NCI-H2196 treated with DMSO at 0.1 percent for 48 hours (cell line): ENCODE measurements at regions not wholly inside any gene's neighbourhood (a gene's known extent, or its start where the extent isn't known, plus 50 kb on each side); places are given as distances from the start of the nearest gene placed in this dataset.

ENCODE experiments used
- DNase-seq: peaks from one replicate; lab custom pipeline; 2025; ENCODE audit not compliant: unreplicated experiment; lab: John Stamatoyannopoulos, UW

DNA sequence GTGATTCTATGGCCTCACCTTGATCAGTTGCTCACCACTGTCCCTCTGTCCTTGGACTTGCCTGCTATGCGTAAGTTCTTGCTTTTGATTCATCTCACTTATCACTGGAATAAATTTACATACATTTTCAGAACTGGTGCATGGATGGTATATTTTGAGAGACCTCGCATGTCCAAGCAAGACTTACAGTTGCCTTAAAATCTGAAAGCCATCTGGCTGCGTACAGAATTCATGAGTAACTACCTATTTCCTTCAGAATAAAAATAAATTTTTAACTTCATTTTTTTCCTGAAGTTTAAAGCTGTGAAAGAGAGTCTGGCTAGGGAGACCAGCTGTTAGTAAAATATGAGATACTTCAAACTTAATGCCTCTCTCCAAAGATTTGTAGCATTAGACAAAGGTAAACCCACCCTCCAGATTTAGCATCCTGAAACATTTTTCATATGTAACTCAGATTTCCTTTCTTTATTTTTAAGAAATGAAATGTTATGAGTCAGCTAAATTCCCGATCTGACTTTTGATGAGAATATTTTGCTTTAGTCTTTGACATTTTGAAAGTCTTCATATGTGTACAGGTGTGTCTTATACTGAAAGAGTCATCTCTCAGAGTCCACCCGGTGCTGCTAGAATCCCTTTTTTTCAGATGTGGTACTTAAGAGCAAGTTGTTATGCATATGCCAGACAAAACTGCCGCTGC, 136.4 kb upstream of the CELF2 start:
- no peak for DNase-seq

DNA sequence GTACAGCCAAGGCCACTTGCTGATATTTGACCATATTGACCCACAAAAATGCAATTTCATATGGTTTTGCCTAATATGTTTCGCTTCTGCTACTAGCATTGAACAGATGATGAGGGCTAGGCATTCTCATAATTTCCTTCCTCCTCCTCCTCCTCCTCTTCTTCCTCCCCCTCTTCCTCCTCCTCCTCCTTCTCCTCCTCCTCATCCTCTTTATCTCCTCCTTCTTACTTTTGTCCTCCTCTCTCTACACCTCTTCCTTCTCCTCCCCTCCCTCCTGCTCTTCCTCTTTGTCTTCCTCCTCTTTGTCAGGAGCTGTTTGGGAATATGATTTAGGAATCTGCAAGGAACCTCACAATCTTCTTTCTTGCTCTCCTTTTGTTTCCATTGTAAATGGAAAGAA, 133.9 kb upstream of the CELF2 start:
- no peak for DNase-seq

DNA sequence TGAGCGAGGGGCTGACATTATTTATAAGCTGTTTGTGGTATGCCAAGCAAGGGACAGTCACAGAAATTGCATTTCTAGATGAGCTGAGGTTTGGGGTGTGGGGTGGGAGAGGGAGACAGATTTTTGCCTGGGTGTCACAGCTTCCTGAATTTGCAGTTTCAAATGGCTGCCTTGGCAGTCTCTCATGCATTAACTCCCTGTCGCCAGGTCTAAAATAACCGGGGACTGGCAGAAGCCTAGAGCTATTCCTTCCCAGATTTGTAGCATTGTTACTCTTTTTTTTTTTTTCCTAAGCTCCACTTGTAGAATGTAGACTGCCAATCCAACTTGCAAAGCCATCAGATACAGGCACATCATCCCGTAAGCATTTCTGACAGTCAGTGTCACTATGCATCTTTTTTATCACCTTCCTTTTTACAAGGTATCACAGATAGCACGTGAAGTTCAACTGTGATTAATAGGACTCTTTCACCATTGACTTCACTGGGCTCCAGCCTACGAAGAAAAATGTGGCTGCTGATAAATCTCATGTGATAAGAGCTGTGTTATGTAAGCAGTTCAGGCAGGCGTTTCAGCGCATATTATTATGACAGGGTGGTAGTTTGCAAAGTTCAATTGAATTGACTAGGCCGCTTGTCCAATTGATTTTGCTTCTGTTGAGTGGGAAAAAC, 130.7 kb upstream of the CELF2 start:
- DNase-seq = no peak

DNA sequence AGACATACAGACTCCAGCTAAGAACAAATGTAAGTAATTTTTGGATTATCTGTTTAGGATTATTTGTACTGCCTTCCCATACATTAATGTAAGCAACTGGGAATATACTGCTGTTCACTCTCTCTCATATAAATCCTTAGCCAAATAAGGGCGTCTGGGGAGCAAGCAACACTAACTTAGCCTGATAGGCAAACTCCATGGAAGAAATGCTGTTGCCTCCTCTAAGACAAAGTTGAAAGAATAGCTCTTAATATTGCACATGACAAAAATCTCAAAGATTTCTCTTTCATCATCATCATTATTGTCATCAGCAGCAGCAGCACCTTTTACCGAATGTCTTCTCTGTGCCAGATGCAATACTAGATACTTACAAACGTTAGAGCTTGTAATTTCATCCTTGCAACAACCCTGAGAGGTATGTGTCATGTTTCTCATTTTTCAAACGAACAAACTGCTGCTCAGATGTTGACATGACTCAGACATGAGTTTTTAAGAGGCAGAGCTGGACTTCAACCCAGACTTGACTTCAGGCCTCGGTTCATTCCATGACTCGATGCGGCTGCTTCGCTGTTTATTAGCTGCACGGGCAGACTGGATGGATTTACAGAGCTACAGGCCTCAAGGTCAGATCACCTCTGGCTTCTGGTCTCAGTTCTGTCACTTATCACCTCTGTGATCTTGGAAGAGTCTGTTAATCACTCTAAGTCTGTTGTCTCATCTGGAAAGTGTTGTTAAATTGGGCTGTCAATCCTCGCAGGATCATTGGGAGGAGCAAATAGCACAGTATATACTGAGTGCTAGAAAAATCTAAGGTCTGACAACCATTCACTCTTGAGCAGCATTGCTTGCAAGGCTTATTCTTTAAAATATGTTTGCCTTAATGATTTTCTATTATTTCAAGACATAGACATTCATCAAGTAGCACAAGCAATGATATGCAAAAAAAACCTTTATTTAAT, 126.3 kb upstream of the CELF2 start:
- DNase-seq = no peak

GRCh38 chr10:10892290-10892875, 125.3 kb upstream of the CELF2 start:
- no peak for DNase-seq

DNA sequence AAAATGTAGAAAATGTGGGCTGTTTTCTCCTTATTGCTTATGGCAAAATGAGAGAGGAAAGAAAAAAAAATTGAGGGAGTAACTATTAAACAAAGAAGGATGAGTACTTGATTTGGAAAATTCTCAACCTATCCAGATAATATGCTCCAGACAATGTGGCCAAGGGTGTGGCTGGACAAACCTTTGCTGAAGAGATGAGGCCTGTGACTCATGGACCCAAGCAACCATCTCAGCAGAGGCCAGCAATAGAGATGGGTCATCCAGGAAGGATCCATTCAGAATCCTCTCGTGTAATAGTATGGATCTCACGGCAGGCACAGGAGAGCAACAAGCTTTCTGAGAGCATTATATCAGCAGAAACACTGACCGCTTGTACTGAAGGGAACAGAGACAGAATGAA, 120.3 kb upstream of the CELF2 start:
- DNase-seq = no peak

GRCh38 chr10:10901906-10902305, 115.8 kb upstream of the CELF2 start:
- no peak for DNase-seq

DNA sequence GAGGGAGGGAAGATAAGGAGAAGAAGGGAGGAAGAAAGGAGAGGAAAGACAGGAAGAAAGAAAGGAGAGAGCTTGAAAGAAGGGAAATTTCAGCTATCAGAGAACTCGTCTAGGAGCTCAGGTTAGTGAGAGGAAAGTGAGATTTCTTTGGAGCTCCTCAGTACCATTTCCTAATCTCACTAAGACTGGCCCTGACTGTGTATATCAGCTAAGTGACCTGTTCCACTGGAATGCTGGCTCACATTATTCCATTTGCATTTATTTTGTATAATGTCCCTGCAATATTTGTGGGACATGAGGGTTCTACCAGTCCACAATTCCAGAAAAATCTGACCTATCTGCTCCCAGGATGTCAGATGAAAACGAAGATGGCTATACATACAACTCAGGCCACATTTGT, 114.7 kb upstream of the CELF2 start:
- DNase-seq = no peak

GRCh38 chr10:10903620-10904019, 114.1 kb upstream of the CELF2 start:
- no peak for DNase-seq

DNA sequence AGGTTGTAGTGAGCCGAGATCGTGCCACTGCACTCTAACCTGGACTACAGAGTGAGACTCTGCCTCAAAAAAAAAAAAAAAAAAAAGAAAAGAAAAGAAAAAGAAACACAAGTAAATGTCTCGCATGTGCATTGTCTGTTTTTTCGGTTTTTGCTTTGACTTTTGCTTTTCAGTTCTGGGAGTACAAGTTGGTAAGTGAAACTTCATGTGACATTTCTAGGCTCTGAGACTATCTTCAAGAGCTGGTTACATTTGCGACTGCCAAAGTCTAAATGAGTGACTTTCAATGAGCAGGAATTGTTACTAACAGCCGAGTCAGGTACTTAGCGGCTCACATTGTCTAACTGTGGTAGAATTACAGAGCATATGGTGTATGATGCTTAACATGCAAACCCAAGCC, 107.0 kb upstream of the CELF2 start:
- no peak for DNase-seq

- DNase-seq = no peak
Observed at GRCh38 chr10:10911035-10911434, 106.6 kb upstream of the CELF2 start.

DNA sequence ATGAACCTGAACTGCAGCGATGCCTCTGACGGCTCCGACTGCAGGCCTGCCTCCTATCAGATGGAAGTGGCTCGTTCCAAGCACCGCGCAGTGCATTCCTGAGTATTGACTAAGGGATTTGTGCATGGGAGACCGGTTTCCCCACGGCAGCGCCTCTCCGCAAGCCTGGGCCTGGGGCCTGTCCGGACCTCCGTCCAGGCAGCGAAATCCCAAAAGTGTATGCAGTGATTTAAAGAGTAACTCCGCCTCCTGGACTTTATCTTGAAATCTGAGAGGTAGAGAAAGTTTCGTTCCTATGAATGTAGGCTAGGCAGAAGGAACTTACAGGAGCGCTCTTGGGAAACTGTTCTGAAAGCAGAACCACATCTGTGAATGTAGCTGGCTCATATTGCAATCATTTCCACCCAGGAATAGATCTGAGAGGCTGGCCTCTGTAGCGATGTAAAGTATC, 106.2 kb upstream of the CELF2 start:
- no peak for DNase-seq

GRCh38 chr10:10914144-10914543, 103.5 kb upstream of the CELF2 start:
- no peak for DNase-seq

DNA sequence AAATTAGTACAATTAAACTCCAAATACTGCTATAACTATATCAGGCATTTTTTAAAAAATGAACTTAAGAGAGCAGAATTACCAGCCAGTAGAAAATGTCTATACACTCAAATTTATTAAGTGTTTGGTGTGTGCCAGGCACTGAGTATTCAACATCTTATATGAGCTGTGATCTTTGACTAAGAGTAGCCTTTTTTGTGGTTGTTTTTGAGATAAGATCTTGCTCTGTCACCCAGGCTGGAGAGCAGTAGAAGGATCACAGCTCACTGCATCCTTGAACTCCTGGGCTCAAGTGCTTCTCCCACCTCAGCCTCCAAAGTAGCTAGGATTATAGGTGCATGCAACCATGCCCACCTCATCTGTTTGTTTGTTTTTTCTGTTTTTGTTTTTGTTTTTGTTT, 102.5 kb upstream of the CELF2 start:
- DNase-seq = no peak

- DNase-seq = no peak
Observed at GRCh38 chr10:10917031-10917430, 100.6 kb upstream of the CELF2 start.

- DNase-seq = no peak
Observed at GRCh38 chr10:10919976-10920375, 97.7 kb upstream of the CELF2 start.

DNA sequence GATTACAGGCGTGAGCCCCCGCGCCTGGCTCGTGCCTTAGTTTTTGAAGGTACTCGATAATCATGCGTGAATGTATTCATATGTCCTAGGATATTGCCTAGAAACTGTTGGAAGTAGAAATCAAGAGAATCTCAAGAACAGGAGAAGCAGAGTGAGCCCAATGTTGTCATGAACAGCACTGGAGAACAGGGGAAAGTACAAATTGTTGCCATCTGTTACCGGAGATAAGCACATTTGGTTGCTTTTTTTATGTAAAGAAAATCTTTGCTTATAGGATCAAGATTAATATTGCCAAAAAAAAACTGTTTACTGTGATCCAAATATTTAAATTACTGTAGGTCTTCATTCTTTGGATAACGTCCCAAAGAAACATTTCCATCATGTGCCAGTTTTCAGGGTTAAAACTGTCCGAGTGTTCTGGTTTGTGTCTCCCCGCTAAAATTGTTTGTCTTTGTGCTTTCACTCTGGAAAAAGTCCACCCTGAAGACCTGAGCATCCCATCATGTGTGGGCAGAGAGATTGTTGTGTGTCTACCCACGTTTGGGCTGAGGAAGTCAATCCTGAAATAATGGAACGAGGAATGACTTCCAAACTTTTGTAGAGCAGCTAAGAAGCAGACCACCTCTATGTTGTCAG, 95.7 kb upstream of the CELF2 start:
- no peak for DNase-seq

- DNase-seq = no peak
Observed at GRCh38 chr10:10923029-10923651, 94.5 kb upstream of the CELF2 start.

GRCh38 chr10:10925667-10926066, 92.0 kb upstream of the CELF2 start:
- DNase-seq = no peak

DNA sequence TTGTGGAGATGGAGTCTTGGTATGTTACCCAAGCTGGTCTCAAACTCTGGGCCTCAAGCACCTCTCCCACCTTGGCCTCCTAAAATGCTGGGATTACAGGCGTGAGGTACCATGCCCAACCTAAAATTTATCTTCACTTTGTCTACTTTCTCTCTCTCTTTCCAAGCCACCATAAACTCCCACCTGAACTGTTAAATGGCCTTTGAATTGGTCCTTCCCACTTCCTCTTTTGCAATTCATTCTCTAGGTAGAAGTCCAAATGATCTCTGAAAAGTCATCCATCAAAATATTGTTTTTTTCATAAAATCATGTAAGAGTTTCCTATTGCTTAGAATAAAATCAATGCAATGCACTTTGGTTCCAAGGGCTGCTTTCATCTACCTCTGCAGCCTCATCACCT, 90.1 kb upstream of the CELF2 start:
- DNase-seq = no peak
